Fibroblast of skin of right biceps (primary cell): ENCODE measurements at regions not wholly inside any gene's neighbourhood (a gene's known extent, or its start where the extent isn't known, plus 50 kb on each side); places are given as distances from the start of the nearest gene placed in this dataset.

ENCODE experiments used
- DNase-seq: peaks from one replicate; pipeline ENCODE4 v3.0.0-alpha.2; 2013

- DNase-seq: no peak
Observed at GRCh38 chr7:125651823-125652528, 722.4 kb upstream of the POT1 start.

- DNase-seq: no peak
Observed at GRCh38 chr7:125648543-125648942, 718.9 kb upstream of the POT1 start.

- DNase-seq: no peak
Observed at GRCh38 chr7:125645770-125646169, 716.1 kb upstream of the POT1 start.

- no peak for DNase-seq
Observed at GRCh38 chr7:125644109-125644508, 714.5 kb upstream of the POT1 start.

GRCh38 chr7:125643302-125643701, 713.7 kb upstream of the POT1 start:
- DNase-seq: no peak

DNA sequence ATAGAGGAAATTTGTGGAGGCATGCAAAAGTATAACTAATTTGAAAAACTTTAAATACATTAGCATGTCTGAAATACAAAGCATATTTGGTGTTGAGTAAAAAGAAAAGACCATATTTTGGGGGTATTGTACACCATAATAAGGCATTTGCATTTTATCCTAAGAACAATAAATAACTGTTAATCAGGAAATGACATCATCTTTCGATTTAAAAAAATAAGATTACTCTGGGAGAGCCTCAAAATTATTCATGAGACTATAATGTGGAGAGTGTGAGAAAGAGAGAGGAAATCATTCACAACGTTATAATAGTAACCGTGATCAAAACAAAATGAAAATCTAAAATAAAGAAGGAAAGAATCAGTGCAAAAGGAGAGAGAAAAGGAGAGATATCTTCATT, 712.3 kb upstream of the POT1 start:
- DNase-seq: no peak

- no peak for DNase-seq
Observed at GRCh38 chr7:125636320-125636962, 706.8 kb upstream of the POT1 start.

- DNase-seq: no peak
Observed at GRCh38 chr7:125618516-125618915, 688.9 kb upstream of the POT1 start.

DNA sequence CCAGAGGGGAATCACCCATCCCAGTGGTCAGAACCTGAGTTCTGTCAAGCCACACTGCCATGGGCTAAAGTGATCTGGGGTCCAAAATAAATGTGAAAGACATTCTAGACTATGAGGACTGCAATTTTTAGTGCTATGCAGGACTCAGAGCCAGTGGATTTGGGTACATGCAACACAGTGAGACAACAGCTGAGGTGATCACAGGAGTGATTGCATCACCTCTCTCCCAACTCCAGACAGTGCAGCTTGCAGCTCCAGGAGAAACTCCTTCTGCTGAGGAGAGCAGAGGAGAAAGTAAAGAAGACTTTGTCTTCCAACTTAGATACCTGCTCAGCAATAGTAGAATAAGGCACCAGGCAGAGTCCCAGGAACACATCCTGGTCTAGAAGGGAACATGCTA, 682.0 kb upstream of the POT1 start:
- no peak for DNase-seq

DNA sequence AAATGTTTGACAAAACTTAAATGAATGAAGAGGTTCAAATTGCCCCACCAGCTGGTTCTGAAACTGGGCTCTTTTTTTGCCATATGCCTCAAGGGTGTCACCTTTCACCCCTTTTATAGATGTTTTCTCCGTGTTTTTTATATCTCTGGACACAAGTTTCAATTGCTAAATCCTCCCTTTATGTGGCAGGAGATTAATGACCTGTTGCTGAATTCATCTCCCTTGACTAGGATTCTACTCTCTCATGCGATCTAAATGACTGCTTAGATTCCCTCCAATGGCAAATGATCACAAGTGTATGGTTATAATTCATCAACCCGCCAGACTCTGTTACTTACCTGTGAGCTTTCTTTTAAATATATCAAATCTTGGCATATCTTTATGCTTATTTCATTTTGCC, 677.0 kb upstream of the POT1 start:
- no peak for DNase-seq

DNA sequence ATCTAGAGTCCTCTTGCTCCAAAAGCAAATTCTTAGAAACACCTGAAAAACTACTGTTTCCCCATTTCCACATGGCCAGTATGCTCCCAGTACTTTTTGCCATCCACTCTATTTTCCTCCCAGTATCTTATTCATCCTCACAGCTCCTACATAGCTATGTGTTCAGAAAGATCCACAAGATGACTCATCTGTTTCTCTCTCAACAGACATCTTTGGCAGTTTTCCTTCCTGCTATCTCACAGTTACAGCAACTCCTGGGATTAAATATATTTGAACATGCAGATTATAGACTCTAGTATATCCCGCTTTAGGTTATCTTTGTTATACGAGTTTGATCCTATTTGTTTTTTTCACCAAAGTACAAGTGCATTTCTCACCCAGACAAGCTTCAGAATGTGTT, 675.6 kb upstream of the POT1 start:
- DNase-seq: no peak

DNA sequence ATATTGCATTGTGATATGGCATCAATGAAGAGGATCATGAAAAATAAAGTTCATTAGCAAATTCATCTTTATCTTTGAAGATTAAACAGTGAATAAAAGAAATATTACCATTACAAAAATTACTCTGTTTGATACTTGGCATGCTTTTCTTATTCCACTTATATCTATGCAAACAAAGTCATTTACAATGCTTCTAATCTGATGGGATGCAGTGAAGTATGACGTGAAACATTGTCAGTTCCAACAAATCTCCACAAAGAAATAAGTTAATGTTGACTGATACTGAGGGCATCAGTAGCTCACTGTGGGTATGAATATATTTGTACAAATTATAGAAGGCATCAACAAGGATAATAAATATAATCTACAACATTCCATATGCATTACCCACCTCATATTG, 672.8 kb upstream of the POT1 start:
- no peak for DNase-seq

- no peak for DNase-seq
Observed at GRCh38 chr7:125599387-125599786, 669.8 kb upstream of the POT1 start.

- no peak for DNase-seq
Observed at GRCh38 chr7:125592331-125592730, 662.7 kb upstream of the POT1 start.

- DNase-seq: no peak
Observed at GRCh38 chr7:125573126-125573525, 643.5 kb upstream of the POT1 start.

DNA sequence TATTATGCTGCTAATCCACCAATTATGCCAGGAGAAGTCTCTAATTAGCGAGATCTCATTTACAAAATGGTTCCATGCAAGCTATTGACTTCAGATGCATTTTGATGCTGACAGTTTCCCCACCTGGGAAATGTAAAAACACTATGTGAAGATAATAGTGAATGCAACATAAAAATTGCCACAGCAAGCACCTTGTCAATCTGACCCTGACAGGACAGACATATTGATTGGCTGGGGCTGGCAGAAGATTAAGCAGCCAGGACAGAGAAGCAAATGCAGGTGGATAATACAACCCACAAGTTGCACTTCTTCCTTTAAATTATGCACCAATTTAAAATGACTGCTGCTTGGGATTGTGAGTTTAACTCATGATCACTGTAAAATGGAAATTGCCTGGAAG, 642.8 kb upstream of the POT1 start:
- no peak for DNase-seq

DNA sequence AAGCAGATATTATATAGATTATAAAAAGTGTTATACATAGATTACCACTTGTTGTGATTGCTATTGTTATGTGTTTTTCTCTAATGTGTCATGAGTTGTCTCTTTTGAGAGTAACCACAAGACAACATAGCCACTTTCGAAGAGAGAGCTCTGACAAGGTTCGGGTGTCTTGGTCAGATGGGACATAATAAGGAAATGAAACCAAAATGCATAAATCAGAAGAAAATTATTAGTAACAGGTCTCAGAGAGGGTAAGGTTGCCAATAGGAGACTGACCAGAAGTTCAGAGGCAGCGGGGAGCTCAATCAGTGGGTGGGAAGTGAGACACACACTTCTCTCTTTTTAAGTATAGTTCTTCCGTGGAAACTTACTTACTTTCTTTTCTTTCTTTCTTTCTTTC, 639.2 kb upstream of the POT1 start:
- DNase-seq: no peak

- no peak for DNase-seq
Observed at GRCh38 chr7:125567686-125568085, 638.1 kb upstream of the POT1 start.

DNA sequence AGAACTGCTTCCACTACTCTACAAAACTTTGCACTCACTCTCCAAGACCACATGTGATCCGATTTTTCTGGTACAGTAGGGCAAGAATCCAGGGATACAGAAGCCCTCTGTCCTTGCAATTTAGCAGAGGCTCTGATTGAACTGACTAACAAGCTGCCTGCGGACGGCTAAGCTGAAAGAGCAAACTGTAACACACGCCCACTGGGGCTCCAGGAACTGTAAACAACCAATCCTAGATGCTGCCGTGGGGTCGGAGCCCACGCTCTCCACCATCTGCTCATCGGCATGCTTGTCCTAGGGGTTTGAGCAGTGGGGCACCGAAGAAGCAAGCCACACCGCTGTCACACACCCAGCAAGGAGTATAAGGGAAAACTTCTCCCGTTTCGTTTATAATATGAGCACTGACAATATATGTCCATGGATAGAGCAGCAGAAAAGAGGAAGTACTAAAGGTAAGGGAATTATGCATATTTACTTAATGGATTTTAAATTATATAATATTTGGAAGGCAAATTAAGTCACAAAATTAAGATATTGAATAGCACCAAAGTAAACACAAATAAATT, 634.4 kb upstream of the POT1 start:
- no peak for DNase-seq

- DNase-seq: no peak
Observed at GRCh38 chr7:125563557-125563956, 633.9 kb upstream of the POT1 start.

GRCh38 chr7:125561006-125561405, 631.4 kb upstream of the POT1 start:
- DNase-seq: no peak

GRCh38 chr7:125559921-125560320, 630.3 kb upstream of the POT1 start:
- no peak for DNase-seq

DNA sequence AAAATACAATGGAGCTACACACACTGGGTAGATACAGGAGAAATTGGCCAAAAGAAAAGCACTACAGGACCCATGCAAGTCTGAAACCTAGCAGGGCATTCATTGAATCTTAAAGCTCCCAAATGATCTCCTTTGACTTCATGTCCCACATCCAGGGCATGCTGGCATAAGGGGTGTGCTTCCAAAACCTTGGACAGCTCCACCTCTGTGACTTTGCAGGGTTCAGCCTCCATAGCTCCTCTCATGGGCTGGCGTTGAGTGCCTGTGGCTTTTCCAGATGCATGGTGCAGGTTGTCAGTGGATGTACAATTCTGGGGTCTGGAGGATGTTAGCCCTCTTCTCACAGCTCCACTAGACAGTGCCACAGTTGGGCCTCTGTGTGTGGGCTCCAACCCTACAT, 626.3 kb upstream of the POT1 start:
- no peak for DNase-seq

- no peak for DNase-seq
Observed at GRCh38 chr7:125551008-125551407, 621.4 kb upstream of the POT1 start.

DNA sequence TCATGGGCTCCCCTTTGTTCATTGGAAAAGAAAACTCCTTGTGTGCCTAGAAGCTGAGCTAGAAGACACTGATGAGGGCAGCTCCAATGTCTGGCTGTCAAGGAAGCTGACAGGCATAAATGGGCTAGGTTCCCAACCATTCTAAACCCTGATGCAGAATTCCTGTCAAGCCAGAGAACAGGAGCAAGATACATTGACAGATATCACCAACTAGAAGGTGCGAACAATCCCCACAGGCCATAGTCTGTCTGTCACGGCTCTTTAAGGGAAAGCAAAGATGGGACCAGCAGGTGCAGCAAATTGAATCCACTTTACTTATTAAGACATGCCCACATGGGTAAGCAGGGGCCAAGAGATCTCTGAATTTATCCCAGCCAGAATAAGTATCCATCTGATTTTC, 617.9 kb upstream of the POT1 start:
- DNase-seq: no peak
